HG02798 (cell line): ENCODE measurements at regions not wholly inside any gene's neighbourhood (a gene's known extent, or its start where the extent isn't known, plus 50 kb on each side); places are given as distances from the start of the nearest gene placed in this dataset.
A peak's percentile ranks its signal among the peaks of the same experiment; 100 is the strongest.
"Not testable (repeated sequence)": the region's sequence is repeated elsewhere in the genome, so short reads cannot be mapped to it uniquely, and the experiment has no call there.

Experiments
- ATAC-seq: cut with Tn5 transposase; IDR thresholded peaks from one replicate; pipeline ENCODE4 v1.9.1; 2021; ENCODE audit warnings: mild to moderate bottlenecking; ENCODE audit not compliant: unreplicated experiment, poor library complexity

DNA sequence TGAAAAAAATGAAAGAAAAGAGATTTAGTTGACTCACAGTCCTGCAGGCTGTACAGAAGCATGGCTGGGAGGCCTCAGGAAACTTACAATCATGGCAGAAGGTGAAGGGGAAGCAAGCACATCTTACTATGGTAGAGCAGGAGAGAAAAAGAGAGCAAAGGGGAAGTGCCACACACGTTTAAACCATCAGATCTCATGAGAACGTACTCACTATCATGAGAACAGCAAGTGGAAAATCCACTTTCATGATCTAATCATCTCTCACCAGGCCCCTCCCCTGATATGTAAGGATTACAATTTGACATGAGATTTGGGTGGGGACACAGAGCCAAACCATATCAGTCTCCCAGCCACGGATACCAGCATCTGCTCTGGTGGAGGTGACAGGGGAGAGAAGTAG is 50.8 kb upstream of the CPOX start:
- no peak for ATAC-seq

GRCh38 chr3:98645039-98645438 is 51.6 kb upstream of the CPOX start:
- ATAC-seq: peak; percentile 80

GRCh38 chr3:98646680-98647079 is 53.3 kb upstream of the CPOX start:
- ATAC-seq: no peak

- ATAC-seq: no peak
Observed at GRCh38 chr3:98647197-98647596, 53.8 kb upstream of the CPOX start.

DNA sequence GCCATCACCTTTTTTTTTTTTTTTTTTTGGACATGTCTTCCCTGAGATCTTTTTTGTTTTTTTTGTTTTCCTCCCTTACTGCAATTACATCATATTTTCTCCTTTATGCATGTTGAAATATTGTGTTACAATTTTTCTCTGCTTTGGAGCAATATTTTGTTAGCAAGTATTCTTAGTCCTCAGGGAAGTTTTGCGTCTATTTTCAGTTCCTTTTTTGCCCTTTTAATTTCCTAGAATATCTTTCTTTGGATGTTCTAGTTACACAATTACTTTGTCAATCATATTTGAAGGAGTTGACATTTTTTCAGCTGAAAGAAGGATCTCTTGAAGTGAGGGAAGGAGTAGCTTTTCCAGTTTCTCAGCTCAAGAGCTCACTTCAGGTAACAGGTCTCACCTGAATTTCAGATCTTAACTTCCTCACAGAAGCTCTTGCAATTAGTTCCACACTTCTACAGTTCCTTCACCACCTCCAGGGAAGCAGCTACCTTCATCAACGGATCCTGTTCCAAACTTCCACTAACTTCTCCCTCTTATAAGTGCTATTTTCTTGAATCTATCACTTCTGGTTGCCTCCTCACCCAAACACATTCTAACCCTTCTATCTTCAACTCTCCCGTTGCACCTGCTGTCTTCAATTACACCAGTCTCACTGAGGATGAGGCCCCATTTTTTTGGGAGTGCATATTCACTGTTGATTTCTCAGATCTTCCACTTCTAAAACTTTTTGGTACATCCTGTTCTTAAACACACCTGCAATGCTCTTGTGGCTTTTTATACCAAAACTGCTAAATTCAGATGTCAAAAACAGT is 57.8 kb upstream of the CPOX start:
- ATAC-seq: no peak

DNA sequence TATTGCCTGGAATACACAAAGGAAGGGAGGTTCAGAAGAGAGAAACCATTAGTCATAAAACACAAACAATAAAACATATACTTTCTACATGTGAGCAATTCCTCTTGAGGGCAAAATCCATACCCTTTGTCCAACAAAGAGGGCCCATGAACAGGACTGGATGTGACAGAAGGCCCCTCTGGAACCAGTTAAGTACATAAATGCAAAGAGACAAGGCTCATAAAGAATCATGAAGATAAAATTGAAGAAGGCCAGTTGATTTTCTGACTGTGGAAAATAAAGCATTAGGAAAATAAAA is 58.3 kb upstream of the CPOX start:
- no peak for ATAC-seq

DNA sequence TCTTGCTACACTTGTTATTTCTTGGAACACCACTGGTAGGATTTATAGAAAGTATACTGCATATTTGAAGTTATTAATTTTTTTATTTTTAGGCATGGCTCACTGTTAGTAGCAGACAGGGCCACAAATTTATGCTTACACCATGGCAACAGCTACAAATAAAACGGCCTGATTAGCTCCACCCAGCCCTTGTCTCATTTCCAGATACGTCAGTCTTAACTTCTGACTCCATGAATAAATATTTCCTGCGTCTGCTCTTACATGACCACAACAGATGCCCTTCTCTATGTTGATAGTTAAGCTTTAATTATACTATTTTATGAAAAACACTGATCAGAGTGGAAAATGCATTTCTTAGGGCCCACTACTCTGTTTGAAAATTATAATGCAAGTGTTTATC is 62.3 kb upstream of the CPOX start:
- ATAC-seq: no peak

DNA sequence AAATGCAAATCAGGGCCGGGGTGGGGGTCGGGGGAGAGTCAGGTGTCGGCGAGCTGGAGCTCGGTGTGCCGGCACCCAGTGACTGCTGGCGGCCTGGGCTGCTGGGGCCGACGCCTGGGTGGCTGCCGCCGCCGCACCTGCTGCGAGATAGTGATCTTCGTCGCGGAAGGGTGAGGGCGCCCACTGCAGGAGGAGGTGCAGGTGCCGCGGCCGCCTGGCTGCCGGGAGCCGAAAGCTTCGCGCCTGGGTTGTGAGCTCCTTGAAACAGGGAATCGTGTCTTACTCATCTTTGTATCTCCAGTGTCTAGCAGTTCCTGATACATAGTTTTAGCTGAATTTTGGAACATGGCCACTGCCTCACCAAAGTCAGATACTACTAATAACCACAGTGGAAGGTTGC is 64.0 kb upstream of the CPOX start:
- ATAC-seq: peak; percentile 98

DNA sequence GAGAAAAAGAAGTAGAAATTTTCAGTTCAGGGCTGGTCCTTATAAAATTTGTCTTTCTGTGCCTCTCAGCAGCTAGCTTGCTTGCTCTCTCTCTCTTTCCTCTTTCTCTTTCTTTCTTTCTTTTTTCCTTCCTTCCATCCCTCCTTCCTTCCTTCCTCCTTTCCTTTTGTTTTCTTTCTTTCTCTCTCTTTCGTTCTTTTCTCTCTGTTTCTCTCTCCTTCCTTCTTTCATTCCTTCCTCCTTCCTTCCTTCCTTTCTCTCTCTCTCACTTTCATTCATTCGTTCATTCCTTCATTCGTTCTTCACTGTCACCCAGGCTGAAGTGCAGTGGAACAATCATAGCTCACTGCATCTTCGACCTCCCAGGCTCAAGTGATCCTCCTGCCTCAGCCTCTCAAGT is 69.3 kb upstream of the CPOX start:
- ATAC-seq: no peak

DNA sequence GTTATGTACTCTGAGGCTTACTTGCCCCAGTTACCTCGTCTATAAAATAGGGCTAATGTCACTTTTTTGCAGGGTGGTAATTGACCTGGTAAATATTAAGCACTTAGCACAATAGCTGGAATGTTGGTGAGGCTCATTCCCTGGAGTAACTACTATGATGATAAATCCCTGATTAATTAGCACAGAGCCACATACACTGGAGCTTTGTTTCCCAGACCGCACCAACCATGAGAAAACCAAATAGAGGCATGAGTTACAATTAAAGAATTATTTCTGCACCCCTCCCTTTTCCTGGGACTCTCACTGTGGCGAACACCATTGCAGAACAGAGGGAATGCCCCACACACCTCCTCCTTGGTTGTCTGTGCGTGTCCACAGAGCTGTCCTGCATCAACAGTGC is 76.6 kb upstream of the CPOX start:
- ATAC-seq: no peak

DNA sequence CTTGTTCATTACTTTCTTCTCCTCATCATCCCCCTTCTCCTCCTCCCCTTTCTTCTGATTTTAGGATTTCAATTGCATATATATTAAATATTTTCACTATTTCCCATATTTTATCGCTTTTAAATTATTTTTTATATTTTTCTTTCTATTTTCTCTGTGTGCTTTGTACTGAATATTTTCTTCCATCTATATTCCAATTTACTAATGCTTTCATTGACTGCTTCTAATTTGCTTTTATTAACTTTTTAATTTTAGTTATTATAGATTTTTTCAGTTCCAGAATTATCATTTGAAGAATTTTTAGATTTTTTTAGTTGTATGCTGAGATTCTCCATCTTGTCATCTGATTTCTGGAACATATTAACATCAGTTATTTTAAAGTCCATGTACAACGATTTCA is 83.2 kb upstream of the ST3GAL6 start:
- no peak for ATAC-seq

GRCh38 chr3:98680723-98681122 is 82.4 kb upstream of the ST3GAL6 start:
- no peak for ATAC-seq

GRCh38 chr3:98681486-98681885 is 81.7 kb upstream of the ST3GAL6 start:
- no peak for ATAC-seq

DNA sequence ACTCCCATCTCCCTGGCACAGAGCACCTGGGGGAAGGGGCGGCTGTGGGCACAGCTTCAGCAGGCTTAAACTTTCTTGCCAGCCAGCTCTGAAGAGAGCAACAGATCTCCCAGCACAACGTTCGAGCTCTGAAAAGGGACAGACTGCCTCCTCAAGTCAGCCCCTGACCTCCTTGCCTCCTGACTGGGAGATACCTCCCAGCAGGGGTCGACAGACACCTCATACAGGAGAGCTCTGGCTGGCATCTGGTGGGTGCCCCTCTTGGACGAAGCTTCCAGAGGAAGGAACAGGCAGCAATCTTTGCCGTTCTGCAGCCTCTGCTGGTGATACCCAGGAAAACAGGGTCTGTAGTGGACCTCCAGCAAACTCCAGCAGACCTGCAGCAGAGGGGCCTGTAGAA is 80.7 kb upstream of the ST3GAL6 start:
- ATAC-seq: not testable (repeated sequence)

GRCh38 chr3:98688363-98688762 is 74.8 kb upstream of the ST3GAL6 start:
- ATAC-seq: no peak

GRCh38 chr3:98690876-98691275 is 72.3 kb upstream of the ST3GAL6 start:
- ATAC-seq: no peak

GRCh38 chr3:98691897-98692296 is 71.2 kb upstream of the ST3GAL6 start:
- no peak for ATAC-seq

DNA sequence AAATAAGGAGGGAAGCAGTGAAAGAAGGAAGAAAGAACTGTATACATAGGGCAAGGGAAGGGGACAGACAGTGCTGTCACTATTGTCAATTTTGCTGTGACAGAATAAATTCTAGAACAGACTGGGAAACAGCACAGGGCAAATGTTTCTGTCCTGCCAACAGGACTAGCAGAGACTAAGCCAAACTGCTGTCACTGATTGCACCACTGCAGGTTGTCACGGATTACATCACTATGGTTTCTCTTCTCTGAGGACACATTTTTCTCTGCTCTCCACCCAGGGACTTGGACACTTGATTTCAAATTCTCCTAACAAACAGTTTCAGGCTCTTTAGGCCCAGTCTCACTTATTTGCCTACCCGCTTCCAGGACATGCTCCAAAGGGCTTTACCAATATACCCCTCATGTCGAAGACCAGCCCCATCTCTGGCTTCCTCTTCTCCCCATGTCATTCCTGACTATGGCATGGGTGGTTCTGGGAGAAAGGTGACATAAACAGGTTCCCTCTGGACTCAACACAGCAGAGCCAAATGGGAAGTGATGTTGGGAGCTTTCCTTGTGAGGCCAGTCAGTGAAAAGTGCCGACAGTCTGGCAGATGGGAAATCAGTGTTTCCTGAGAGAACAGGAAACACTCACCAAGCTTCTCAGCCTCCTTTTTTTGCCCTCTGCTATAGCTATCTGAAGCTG is 70.2 kb upstream of the ST3GAL6 start:
- ATAC-seq: no peak

GRCh38 chr3:98695796-98696195 is 67.3 kb upstream of the ST3GAL6 start:
- no peak for ATAC-seq

GRCh38 chr3:98696296-98696695 is 66.8 kb upstream of the ST3GAL6 start:
- not testable (repeated sequence) for ATAC-seq

- ATAC-seq: no peak
Observed at GRCh38 chr3:98697225-98697624, 65.9 kb upstream of the ST3GAL6 start.

DNA sequence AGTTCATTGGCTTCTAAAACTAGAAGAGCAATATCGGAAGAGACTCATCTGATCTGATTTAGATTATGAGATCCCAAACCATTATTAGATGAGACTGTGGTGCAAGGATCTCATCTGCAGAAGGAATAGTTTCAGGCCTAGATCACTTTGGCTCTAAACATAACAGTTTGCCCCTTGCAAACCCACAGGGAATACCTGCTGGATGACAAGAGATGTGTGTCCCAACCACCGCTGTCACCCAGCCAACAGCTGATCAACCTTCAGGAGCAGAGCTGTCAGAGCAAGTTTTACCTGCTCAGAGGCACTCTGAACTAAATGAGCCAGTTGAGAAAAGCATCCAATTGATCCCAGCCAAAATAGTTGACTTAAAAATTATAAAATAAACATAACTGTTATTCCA is 64.0 kb upstream of the ST3GAL6 start:
- no peak for ATAC-seq
